HAP-1 (cell line): ENCODE measurements at regions not wholly inside any gene's neighbourhood (a gene's known extent, or its start where the extent isn't known, plus 50 kb on each side); places are given as distances from the start of the nearest gene placed in this dataset.

Source experiments
- DNase-seq, 2 experiments: peaks; one replicate each; pipeline ENCODE4 v3.0.0-alpha.2; 2016 to 2020; ENCODE audit warnings: low spot score in 2 of 2
- H3K27me3 ChIP-seq: fragments of 250-450 bp; sonication (Bioruptor Pico); 2 replicates; pipeline ENCODE4 v1.5.1; 2020; ENCODE audit warnings: low read depth, mild to moderate bottlenecking, moderate library complexity
- H3K36me3 ChIP-seq: fragments of 250-450 bp; sonication (Bioruptor Pico); replicated peaks from 2 replicates; pipeline ENCODE4 v1.5.1; 2020; ENCODE audit warnings: mild to moderate bottlenecking
- H3K4me1 ChIP-seq: fragments of 250-450 bp; sonication (Bioruptor Pico); 2 replicates; pipeline ENCODE4 v1.5.1; 2020; ENCODE audit warnings: mild to moderate bottlenecking
- H3K4me3 ChIP-seq: fragments of 250-450 bp; sonication (Bioruptor Pico); 2 replicates; pipeline ENCODE4 v1.5.1; 2020; ENCODE audit warnings: mild to moderate bottlenecking, moderate library complexity
- H3K9me3 ChIP-seq: fragments of 250-450 bp; sonication (Bioruptor Pico); 2 replicates; pipeline ENCODE4 v1.5.1; 2020; ENCODE audit warnings: mild to moderate bottlenecking, moderate library complexity
- in situ Hi-C: fragments of 300-500 bp; cut with MboI; formaldehyde crosslinking; loops from 3 replicates; pipeline ENCODE4 v1.14.3; 2020; ENCODE audit warnings: low sequenced_read_pairs, inconsistent platforms, mixed read lengths

DNA sequence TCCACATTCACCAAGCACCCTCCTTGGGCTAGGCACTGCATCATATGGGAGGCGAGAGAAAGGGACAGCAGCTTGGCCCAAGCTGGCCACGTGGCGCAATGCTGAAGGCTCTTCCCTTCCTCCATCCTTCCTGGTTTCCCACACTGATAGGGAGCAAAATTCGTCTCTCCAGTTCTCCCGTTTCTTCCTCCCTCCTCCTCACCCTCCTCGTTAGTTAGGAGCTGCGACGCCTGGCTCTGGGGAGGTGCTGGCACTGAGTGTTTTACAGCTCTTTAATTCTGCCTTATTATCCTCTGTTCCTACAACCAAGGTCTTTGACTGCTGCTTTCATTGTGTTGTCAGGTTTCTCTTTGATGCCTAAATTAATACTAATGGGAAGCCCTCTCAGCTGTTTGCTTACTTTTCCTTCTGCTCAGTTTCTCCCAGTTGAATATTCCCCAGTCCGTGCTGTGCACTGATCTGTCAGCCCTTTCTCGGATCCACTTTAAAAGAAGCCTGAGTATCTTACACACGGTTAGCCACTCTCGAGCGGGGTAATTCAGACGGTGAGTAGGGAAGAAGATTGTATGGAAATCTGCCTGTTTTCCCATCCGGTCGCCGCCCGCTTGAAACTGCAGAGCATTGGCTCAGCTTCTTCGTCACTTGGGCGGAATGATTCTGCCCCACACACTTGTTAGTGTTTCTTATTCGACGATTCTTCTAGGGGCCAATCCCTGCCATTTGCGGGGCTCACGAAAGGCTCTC is 56.2 kb upstream of the SMYD2 start:
- no peak for DNase-seq
- H3K36me3 ChIP-seq = no peaks in the 10 kb centered on the region
- no peaks in the 10 kb centered on the region for H3K27me3 ChIP-seq
- H3K4me1 ChIP-seq = no peaks in the 10 kb centered on the region
- in situ Hi-C loops = loop anchor here (25.0 kb wide), 1 partner anchor 363 kb away; no protein-coding TSS in a partner anchor
- no peak overlapping the region for H3K4me3 ChIP-seq
- no peaks in the 10 kb centered on the region for H3K9me3 ChIP-seq

DNA sequence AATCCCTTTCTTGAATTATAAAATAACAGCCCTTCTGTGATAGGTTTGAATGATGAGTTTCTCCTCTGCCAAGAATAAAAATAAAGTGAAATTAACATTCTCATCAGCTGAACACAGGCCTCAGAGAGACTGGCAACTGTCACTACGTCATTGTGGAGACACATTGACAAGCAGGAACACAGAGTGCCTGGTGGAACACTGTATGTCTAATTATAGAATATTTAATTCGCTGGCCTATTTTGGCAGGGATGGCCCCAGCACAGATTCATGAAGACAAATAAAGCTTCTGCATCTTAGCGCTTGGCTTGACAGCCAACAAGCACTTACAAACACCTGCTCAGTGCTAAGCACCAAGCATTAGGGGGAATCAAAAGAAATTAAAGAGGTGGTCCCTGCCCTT is 52.0 kb upstream of the SMYD2 start:
- H3K4me1 ChIP-seq = no peaks in the 10 kb centered on the region; the same call in 1 of the 2 replicates
- H3K27me3 ChIP-seq = no peaks in the 10 kb centered on the region
- H3K36me3 ChIP-seq = no peaks in the 10 kb centered on the region
- in situ Hi-C loops = no loop called here
- H3K9me3 ChIP-seq = no peaks in the 10 kb centered on the region
- no peak overlapping the region for H3K4me3 ChIP-seq
- no peak for DNase-seq

DNA sequence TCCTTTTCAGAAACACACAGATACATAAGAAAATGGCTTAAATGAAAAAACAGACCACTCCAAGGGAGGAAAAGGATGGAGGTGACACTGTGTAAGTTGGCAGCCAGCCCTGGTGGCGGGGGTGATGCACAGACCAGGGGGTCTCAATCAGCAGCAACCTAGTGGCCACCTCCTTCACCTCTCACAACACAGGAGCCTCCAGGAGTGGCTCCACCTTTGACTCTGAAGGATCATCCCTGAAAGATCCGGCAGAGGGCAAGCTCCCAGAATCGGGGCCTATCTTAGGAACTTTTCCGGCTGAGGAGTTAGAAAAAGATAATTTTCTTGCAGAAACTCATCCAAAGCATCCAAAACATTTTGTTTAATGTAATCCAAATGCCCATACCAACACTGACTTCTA is 51.2 kb upstream of the SMYD2 start:
- H3K4me3 ChIP-seq = no peak overlapping the region
- H3K4me1 ChIP-seq = no peaks in the 10 kb centered on the region; the same call in 1 of the 2 replicates
- H3K36me3 ChIP-seq = no peaks in the 10 kb centered on the region
- no peaks in the 10 kb centered on the region for H3K27me3 ChIP-seq
- in situ Hi-C loops = no loop called here
- no peak for DNase-seq
- no peaks in the 10 kb centered on the region for H3K9me3 ChIP-seq
